ENCODE measurements at regions not wholly inside any gene's neighbourhood (a gene's known extent, or its start where the extent isn't known, plus 50 kb on each side); places are given as distances from the start of the nearest gene placed in this dataset.
A peak's percentile ranks its signal among the peaks of the same experiment; 100 is the strongest.

DNA sequence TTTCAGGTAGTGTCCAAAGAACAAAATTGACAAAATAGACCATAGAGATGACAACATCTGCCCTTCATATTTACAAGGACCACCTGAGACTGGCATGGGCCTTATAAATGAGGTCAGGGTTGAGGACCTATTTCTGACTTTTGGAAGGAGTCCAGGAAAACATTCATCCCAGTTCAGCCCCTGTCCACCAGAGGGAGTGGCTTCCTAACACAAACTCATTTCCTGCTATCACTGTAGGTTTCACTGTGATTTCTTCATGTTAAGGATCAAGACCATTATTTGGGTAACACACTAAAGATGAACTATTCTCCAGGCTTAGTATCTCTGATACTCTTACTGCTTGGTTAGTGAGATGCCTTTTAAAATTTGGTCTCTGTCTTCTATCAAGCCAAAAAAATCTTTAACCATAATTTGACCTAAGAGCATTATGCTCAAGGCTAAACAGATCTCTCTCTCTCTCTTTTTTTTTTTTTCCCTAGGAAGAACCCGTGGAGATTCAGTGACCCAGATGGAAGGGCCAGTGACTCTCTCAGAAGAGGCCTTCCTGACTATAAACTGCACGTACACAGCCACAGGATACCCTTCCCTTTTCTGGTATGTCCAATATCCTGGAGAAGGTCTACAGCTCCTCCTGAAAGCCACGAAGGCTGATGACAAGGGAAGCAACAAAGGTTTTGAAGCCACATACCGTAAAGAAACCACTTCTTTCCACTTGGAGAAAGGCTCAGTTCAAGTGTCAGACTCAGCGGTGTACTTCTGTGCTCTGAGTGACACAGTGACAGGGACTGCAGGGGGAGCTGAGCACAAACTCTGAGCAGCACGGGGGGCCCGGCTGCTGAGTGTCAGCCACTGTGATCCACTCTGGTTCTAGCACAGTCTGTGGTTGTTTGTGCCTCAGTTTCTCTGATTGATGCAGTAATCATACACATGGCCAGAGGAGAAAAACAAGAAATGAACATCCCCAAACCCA lies 267.6 kb upstream of the OR4E1 start:
- TF ChIP-seq, protein P1, sequence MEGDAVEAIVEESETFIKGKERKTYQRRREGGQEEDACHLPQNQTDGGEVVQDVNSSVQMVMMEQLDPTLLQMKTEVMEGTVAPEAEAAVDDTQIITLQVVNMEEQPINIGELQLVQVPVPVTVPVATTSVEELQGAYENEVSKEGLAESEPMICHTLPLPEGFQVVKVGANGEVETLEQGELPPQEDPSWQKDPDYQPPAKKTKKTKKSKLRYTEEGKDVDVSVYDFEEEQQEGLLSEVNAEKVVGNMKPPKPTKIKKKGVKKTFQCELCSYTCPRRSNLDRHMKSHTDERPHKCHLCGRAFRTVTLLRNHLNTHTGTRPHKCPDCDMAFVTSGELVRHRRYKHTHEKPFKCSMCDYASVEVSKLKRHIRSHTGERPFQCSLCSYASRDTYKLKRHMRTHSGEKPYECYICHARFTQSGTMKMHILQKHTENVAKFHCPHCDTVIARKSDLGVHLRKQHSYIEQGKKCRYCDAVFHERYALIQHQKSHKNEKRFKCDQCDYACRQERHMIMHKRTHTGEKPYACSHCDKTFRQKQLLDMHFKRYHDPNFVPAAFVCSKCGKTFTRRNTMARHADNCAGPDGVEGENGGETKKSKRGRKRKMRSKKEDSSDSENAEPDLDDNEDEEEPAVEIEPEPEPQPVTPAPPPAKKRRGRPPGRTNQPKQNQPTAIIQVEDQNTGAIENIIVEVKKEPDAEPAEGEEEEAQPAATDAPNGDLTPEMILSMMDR (IDR thresholded peaks at IDR 0.05): peak in 4 of 7 experiments; percentile 23 to 47 (median 36)
- TF ChIP-seq POLR2AphosphoS5 (IDR thresholded peaks at IDR 0.05) (no peak), POLR2A (IDR thresholded peaks at IDR 0.05) (no peak), EP300 (IDR thresholded peaks at IDR 0.05) (no peak)
